PC-9 (cell line): ENCODE measurements at regions not wholly inside any gene's neighbourhood (a gene's known extent, or its start where the extent isn't known, plus 50 kb on each side); places are given as distances from the start of the nearest gene placed in this dataset.

Experiments
- BruUV-seq: library from RNA; stranded (reverse); fragments of 400-500 nt; replicated peaks from 2 replicates; lab custom pipeline; 2021; lab: Mats Ljungman, UMichigan
- CTCF ChIA-PET: fragments of 300-600 bp; sonication (Branson Sonifier 250); formaldehyde crosslinking; loops from one replicate; lab custom pipeline; 2022; ENCODE audit warnings: antibody characterized with exemption; lab: Charles Lee
- POLR2A ChIA-PET: fragments of 300-600 bp; sonication (Branson Sonifier 250); formaldehyde crosslinking; loops from one replicate; lab custom pipeline; 2022; ENCODE audit warnings: antibody characterized with exemption; ENCODE audit not compliant: unreplicated experiment; lab: Charles Lee
- DNase-seq, 2 experiments: peaks; one replicate each; pipeline versions ENCODE4 v3.0.0 to v3.0.0-alpha.2; 2015 to 2022; ENCODE audit warnings: mixed read lengths in 1 of 2
- H2AFZ ChIP-seq: fragments of 200-600 bp; sonication (generic); 2 replicates; pipeline ENCODE4 v1.8.1; 2017; ENCODE audit warnings: antibody characterized with exemption
- H3F3A ChIP-seq: fragments of 200-600 bp; sonication (generic); 2 replicates; pipeline ENCODE4 v1.8.1; 2017; ENCODE audit warnings: antibody characterized with exemption, mild to moderate bottlenecking, low read depth; ENCODE audit not compliant: insufficient read depth
- H3K27ac ChIP-seq: fragments of 200-600 bp; sonication (generic); 2 replicates; pipeline ENCODE4 v1.6.1; 2016; ENCODE audit warnings: mixed run types
- H3K27me3 ChIP-seq: fragments of 200-600 bp; sonication (generic); 2 replicates; pipeline ENCODE4 v1.6.1; 2016; ENCODE audit warnings: low read depth, mixed run types; ENCODE audit not compliant: insufficient read depth
- H3K36me3 ChIP-seq: fragments of 200-600 bp; sonication (generic); 2 replicates; pipeline ENCODE4 v1.6.1; 2016; ENCODE audit warnings: low read depth, mixed run types
- H3K4me1 ChIP-seq: fragments of 200-600 bp; sonication (generic); replicated peaks from 2 replicates; pipeline ENCODE4 v1.6.1; 2016; ENCODE audit warnings: mixed run types; ENCODE audit not compliant: insufficient read depth
- H3K4me2 ChIP-seq: fragments of 200-600 bp; sonication (generic); 2 replicates; pipeline ENCODE4 v1.6.1; 2017; ENCODE audit warnings: mixed run types
- H3K4me3 ChIP-seq: fragments of 200-600 bp; sonication (generic); 2 replicates; pipeline ENCODE4 v1.6.1; 2016; ENCODE audit warnings: mixed run types
- H3K79me2 ChIP-seq: fragments of 200-600 bp; sonication (generic); 2 replicates; pipeline ENCODE4 v1.6.1; 2017; ENCODE audit warnings: low read depth, mixed run types
- H3K9me2 ChIP-seq: fragments of 200-600 bp; sonication (generic); 2 replicates; pipeline ENCODE4 v1.8.1; 2017; ENCODE audit warnings: mild to moderate bottlenecking; ENCODE audit not compliant: insufficient read depth
- H3K9me3 ChIP-seq: fragments of 200-600 bp; sonication (generic); 2 replicates; pipeline ENCODE4 v1.8.1; 2016; ENCODE audit warnings: low read depth; ENCODE audit not compliant: insufficient read depth
- H4K20me1 ChIP-seq: fragments of 200-600 bp; sonication (generic); 2 replicates; pipeline ENCODE4 v1.8.1; 2017; ENCODE audit not compliant: insufficient read depth
- CTCF ChIP-seq: fragments of 200-600 bp; sonication (generic); conservative IDR thresholded peaks from 2 replicates; pipeline ENCODE4 v1.6.1; 2017; ENCODE audit warnings: mixed run types, antibody characterized with exemption, mild to moderate bottlenecking, moderate library complexity
- EZH2 ChIP-seq: fragments of 200-600 bp; sonication (generic); IDR thresholded peaks from 2 replicates; pipeline ENCODE4 v1.8.0; 2017; ENCODE audit warnings: antibody characterized with exemption, low read depth
- intact Hi-C: fragments of 100-400 bp; cut with micrococcal nuclease; formaldehyde crosslinking; loops from one replicate; pipeline ENCODE4 v1.10.0; 2022; ENCODE audit not compliant: unreplicated experiment

- Histone ChIP-seq H2AFZ (no peak overlapping the region), H3K4me1 (no peaks in the 10 kb centered on the region), H3K36me3 (no peaks in the 10 kb centered on the region), H4K20me1 (no peaks in the 10 kb centered on the region), H3K79me2 (no peaks in the 10 kb centered on the region), H3K9me3 (no peaks in the 10 kb centered on the region), H3K4me3 (no peak overlapping the region), H3K27ac (no peak overlapping the region), H3F3A (no peaks in the 10 kb centered on the region), H3K4me2 (no peak overlapping the region), H3K27me3 (no peaks in the 10 kb centered on the region), H3K9me2 (peaks cover 6% of the 10 kb centered on the region; the same call in 1 of the 2 replicates)
- ChIA-PET CTCF (no interaction called here), POLR2A (no interaction called here)
- TF ChIP-seq CTCF (no peak), EZH2 (no peak)
- DNase-seq, result no peak
- intact Hi-C loops, result no loop called here
- BruUV-seq, result no TSS peak
Observed at GRCh38 chr1:215397106-215397505, 170.0 kb upstream of the KCTD3 start.

- H3K9me3 ChIP-seq, result no peaks in the 10 kb centered on the region
- H3K27me3 ChIP-seq, result no peaks in the 10 kb centered on the region
- H3K4me2 ChIP-seq, result no peak overlapping the region
- H3K79me2 ChIP-seq, result no peaks in the 10 kb centered on the region
- no peak for TF ChIP-seq CTCF
- no peak for TF ChIP-seq EZH2
- no TSS peak for BruUV-seq
- no peak overlapping the region for H2AFZ ChIP-seq
- peaks cover 6% of the 10 kb centered on the region; the same call in 1 of the 2 replicates for H3K9me2 ChIP-seq
- H3K36me3 ChIP-seq, result no peaks in the 10 kb centered on the region
- CTCF ChIA-PET, result interaction anchor here (0.5 kb wide), 1 partner anchor 10 kb away, joined by 3 read pairs; no protein-coding TSS in a partner anchor
- intact Hi-C loops, result no loop called here
- POLR2A ChIA-PET, result no interaction called here
- no peak overlapping the region for H3K4me3 ChIP-seq
- H4K20me1 ChIP-seq, result no peaks in the 10 kb centered on the region
- H3K27ac ChIP-seq, result no peak overlapping the region
- no peaks in the 10 kb centered on the region for H3F3A ChIP-seq
- DNase-seq, result no peak
- H3K4me1 ChIP-seq, result no peaks in the 10 kb centered on the region
Observed at GRCh38 chr1:215397843-215398242, 169.3 kb upstream of the KCTD3 start.

GRCh38 chr1:215399787-215400186, 167.3 kb upstream of the KCTD3 start:
- H3K9me2 ChIP-seq, result peaks cover 6% of the 10 kb centered on the region; the same call in 1 of the 2 replicates
- no peak overlapping the region for H3K4me2 ChIP-seq
- ChIA-PET POLR2A (no interaction called here), CTCF (no interaction called here)
- DNase-seq, result no peak
- H3K79me2 ChIP-seq, result no peaks in the 10 kb centered on the region
- H3K27me3 ChIP-seq, result no peaks in the 10 kb centered on the region
- H3K36me3 ChIP-seq, result no peaks in the 10 kb centered on the region
- H3K27ac ChIP-seq, result no peak overlapping the region
- no TSS peak for BruUV-seq
- H3K9me3 ChIP-seq, result no peaks in the 10 kb centered on the region
- TF ChIP-seq CTCF (no peak), EZH2 (no peak)
- H4K20me1 ChIP-seq, result no peaks in the 10 kb centered on the region
- H3K4me1 ChIP-seq, result no peaks in the 10 kb centered on the region
- intact Hi-C loops, result no loop called here
- no peak overlapping the region for H2AFZ ChIP-seq
- no peak overlapping the region for H3K4me3 ChIP-seq
- no peaks in the 10 kb centered on the region for H3F3A ChIP-seq
